Ovary (tissue), 7 donors: ENCODE measurements at regions not wholly inside any gene's neighbourhood (a gene's known extent, or its start where the extent isn't known, plus 50 kb on each side); places are given as distances from the start of the nearest gene placed in this dataset.

Source experiments
- DNase-seq, 5 donors: peaks; one replicate each; pipeline ENCODE4 v3.0.0-alpha.2; 2019 to 2020
- H3K27ac ChIP-seq, 2 donors: fragments of 200-600 bp; one replicate each; pipeline versions ENCODE4 v1.5.1 to v1.8.0; 2019 to 2022
- H3K27me3 ChIP-seq: fragments of 200-600 bp; one replicate; pipeline ENCODE4 v1.8.0; 2022
- H3K36me3 ChIP-seq: fragments of 200-600 bp; sonication (generic); one replicate; pipeline ENCODE4 v1.5.1; 2019
- H3K4me1 ChIP-seq: one replicate; pipeline ENCODE4 v1.8.1; 2013; ENCODE audit warnings: mild to moderate bottlenecking, moderate library complexity; ENCODE audit not compliant: insufficient read depth
- H3K4me3 ChIP-seq: fragments of 200-600 bp; sonication (generic); one replicate; pipeline ENCODE4 v1.5.1; 2017
- H3K9me3 ChIP-seq, 2 donors: fragments of 200-600 bp in 1 of 2; sonication (generic) in 1 of 2; one replicate each; pipeline versions ENCODE4 v1.5.1 to v1.8.1; 2013 to 2019; ENCODE audit warnings: mild to moderate bottlenecking in 1 of 2, moderate library complexity in 1 of 2
- EP300 ChIP-seq: sonication (generic); formaldehyde crosslinking; IDR thresholded peaks from one replicate; pipeline ENCODE4 v1.6.1; 2017; ENCODE audit warnings: antibody characterized with exemption
- POLR2A ChIP-seq: fragments of 450-650 bp; IDR thresholded peaks from one replicate; pipeline ENCODE4 v1.6.1; 2017; ENCODE audit warnings: antibody characterized with exemption, mild to moderate bottlenecking, moderate library complexity
- WGBS, 3 donors: extraction: QIAGEN DNeasy Blood & Tissue Kit in 1 of 3; methylation state at CpG; one replicate each; pipeline versions ENCODE4 v1.1.5 to v1.1.7; 2013 to 2017; 5-methylcytosine and 5-hydroxymethylcytosine counted together
- intact Hi-C, 4 donors: fragments of 100-400 bp; cut with DNase I; formaldehyde crosslinking; loops; one replicate each; pipeline versions ENCODE4 v1.11.0 to v1.15.1; 2022 to 2023
- TF ChIP-seq, protein P1 (sequence below), 3 donors: fragments of 450-650 bp in 2 of 3; fragments of 200-600 bp in 1 of 3; IDR thresholded peaks; one replicate each; pipeline versions ENCODE4 v1.5.1 to v1.8.0; 2016 to 2022; ENCODE audit warnings: antibody characterized with exemption in 3 of 3, mild to moderate bottlenecking in 1 of 3
- donor health status: DM: no; HTN: no; CAD: no; lungs with moderate emphysema.
- donor health status: DM: no; HTN: no; CAD: no.
- donor health status: Bipolar disorder and iron deficiency.
- donor health status: DM: no; HTN: no; CAD: no.
- donor health status: DM: yes; HTN: yes; CAD: no.

GRCh38 chr14:22184157-22184829 is 404.7 kb downstream of the DAD1 start:
- H3K27ac ChIP-seq: no peak overlapping the region
- intact Hi-C loops: no loop called here
- H3K4me1 ChIP-seq: no peaks in the 10 kb centered on the region
- no peak overlapping the region for H3K4me3 ChIP-seq
- H3K9me3 ChIP-seq: no peaks in the 10 kb centered on the region
- no peak for TF ChIP-seq EP300
- TF ChIP-seq, protein P1, sequence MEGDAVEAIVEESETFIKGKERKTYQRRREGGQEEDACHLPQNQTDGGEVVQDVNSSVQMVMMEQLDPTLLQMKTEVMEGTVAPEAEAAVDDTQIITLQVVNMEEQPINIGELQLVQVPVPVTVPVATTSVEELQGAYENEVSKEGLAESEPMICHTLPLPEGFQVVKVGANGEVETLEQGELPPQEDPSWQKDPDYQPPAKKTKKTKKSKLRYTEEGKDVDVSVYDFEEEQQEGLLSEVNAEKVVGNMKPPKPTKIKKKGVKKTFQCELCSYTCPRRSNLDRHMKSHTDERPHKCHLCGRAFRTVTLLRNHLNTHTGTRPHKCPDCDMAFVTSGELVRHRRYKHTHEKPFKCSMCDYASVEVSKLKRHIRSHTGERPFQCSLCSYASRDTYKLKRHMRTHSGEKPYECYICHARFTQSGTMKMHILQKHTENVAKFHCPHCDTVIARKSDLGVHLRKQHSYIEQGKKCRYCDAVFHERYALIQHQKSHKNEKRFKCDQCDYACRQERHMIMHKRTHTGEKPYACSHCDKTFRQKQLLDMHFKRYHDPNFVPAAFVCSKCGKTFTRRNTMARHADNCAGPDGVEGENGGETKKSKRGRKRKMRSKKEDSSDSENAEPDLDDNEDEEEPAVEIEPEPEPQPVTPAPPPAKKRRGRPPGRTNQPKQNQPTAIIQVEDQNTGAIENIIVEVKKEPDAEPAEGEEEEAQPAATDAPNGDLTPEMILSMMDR (IDR thresholded peaks at IDR 0.05): no peak
- no peak for TF ChIP-seq POLR2A
- 71 to 75% (median 72%) methylated on average over 7 of the region's 7 CpGs for WGBS, 3 donors
- H3K27me3 ChIP-seq: no peaks in the 10 kb centered on the region
- H3K36me3 ChIP-seq: no peaks in the 10 kb centered on the region
- DNase-seq: no peak

- 74 to 88% (median 77%) methylated on average over 1 of the region's 1 CpG for WGBS, 3 donors
Observed at GRCh38 chr14:22180045-22180444, 409.0 kb downstream of the DAD1 start.

GRCh38 chr14:22179190-22179589 is 409.8 kb downstream of the DAD1 start:
- H3K36me3 ChIP-seq: no peaks in the 10 kb centered on the region
- intact Hi-C loops: no loop called here
- no peak for TF ChIP-seq EP300
- TF ChIP-seq, protein P1 (IDR thresholded peaks at IDR 0.05): no peak
- TF ChIP-seq POLR2A: no peak
- no peaks in the 10 kb centered on the region for H3K4me1 ChIP-seq
- 78 to 85% (median 82%) methylated on average over 3 of the region's 3 CpGs for WGBS, 3 donors
- DNase-seq: no peak
- H3K27me3 ChIP-seq: no peaks in the 10 kb centered on the region
- H3K9me3 ChIP-seq: no peaks in the 10 kb centered on the region
- H3K27ac ChIP-seq: no peak overlapping the region
- no peak overlapping the region for H3K4me3 ChIP-seq

More at GRCh38 chr14:22180045-22180444, 409.0 kb downstream of the DAD1 start:
- TF ChIP-seq POLR2A: no peak
- TF ChIP-seq, protein P1 (IDR thresholded peaks at IDR 0.05): no peak
- Histone ChIP-seq H3K4me1 (no peaks in the 10 kb centered on the region), H3K4me3 (no peak overlapping the region), H3K36me3 (no peaks in the 10 kb centered on the region), H3K9me3 (no peaks in the 10 kb centered on the region), H3K27me3 (no peaks in the 10 kb centered on the region), H3K27ac (no peak overlapping the region)
- no peak for DNase-seq
- intact Hi-C loops: no loop called here

DNA sequence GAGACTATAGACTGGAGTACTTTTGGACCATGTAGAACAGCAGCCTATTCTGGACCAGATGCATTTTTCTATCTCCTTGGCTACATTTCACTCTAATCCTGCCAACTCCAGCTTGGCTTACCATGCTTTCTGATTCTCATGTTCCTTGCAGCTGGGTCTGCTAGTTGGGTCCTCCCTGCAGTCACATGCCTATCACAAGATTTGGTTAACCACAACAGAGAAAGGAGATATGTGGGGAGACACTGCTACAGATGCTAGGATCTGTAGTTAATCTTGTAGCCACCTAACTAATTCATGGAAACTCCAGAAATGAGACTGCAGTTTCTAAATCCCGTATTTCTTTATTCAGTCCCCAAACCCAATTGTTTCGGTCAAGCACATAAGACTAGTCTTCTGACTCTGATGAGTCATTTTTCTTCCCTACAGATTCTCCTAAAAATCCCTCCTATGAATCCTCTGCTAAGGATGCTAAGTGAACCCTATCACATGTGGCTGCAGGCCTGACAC is 410.6 kb downstream of the DAD1 start:
- TF ChIP-seq, protein P1 (IDR thresholded peaks at IDR 0.05): no peak
- no peak for TF ChIP-seq EP300
- TF ChIP-seq POLR2A: no peak

More for the DNA sequence above, 410.6 kb downstream of the DAD1 start:
- no peak for DNase-seq
- Histone ChIP-seq H3K27me3 (no peaks in the 10 kb centered on the region), H3K36me3 (no peaks in the 10 kb centered on the region), H3K9me3 (no peaks in the 10 kb centered on the region), H3K27ac (no peak overlapping the region), H3K4me1 (no peaks in the 10 kb centered on the region), H3K4me3 (no peak overlapping the region)
- intact Hi-C loops: no loop called here
- WGBS, 3 donors: 61 to 73% (median 69%) methylated on average over 2 of the region's 2 CpGs
